H9 (cell line): ENCODE measurements at regions not wholly inside any gene's neighbourhood (a gene's known extent, or its start where the extent isn't known, plus 50 kb on each side); places are given as distances from the start of the nearest gene placed in this dataset.

ENCODE experiments used
- DNase-seq: peaks from one replicate; pipeline ENCODE4 v3.0.0-alpha.2; 2017
- H2AFZ ChIP-seq: one replicate; pipeline ENCODE4 v1.6.1; 2013; ENCODE audit warnings: mild to moderate bottlenecking, low read length, control low read depth, moderate library complexity
- H2AK5ac ChIP-seq: 2 replicates; pipeline ENCODE4 v1.6.1; 2013; ENCODE audit warnings: low read length, control low read depth, mixed read lengths; ENCODE audit not compliant: insufficient read length
- H2BK120ac ChIP-seq: one replicate; pipeline ENCODE4 v1.6.1; 2013; ENCODE audit warnings: low read depth, mild to moderate bottlenecking, low read length, control low read depth, inconsistent platforms; ENCODE audit not compliant: poor library complexity, severe bottlenecking
- H2BK12ac ChIP-seq: 2 replicates; pipeline ENCODE4 v1.6.1; 2013; ENCODE audit warnings: low read length, control low read depth, mixed read lengths, low read depth; ENCODE audit not compliant: insufficient read length
- H2BK15ac ChIP-seq: 2 replicates; pipeline ENCODE4 v1.6.1; 2013; ENCODE audit warnings: low read depth, low read length, control low read depth
- H2BK20ac ChIP-seq: one replicate; pipeline ENCODE4 v1.6.1; 2013; ENCODE audit warnings: low read depth, mild to moderate bottlenecking, low read length, control low read depth, inconsistent platforms; ENCODE audit not compliant: poor library complexity, severe bottlenecking
- H2BK5ac ChIP-seq: 2 replicates; pipeline ENCODE4 v1.6.1; 2013; ENCODE audit warnings: low read length, control low read depth, mixed read lengths; ENCODE audit not compliant: insufficient read length
- H3K14ac ChIP-seq: 2 replicates; pipeline ENCODE4 v1.6.1; 2013; ENCODE audit warnings: low read length, control low read depth; ENCODE audit not compliant: insufficient read depth
- H3K18ac ChIP-seq: 2 replicates; pipeline ENCODE4 v1.6.1; 2013; ENCODE audit warnings: low read depth, mild to moderate bottlenecking, mixed read lengths, low read length, control low read depth; ENCODE audit not compliant: insufficient read length
- H3K23ac ChIP-seq: 2 replicates; pipeline ENCODE4 v1.6.1; 2013; ENCODE audit warnings: low read length, control low read depth, mixed read lengths, low read depth; ENCODE audit not compliant: insufficient read length
- H3K23me2 ChIP-seq: 2 replicates; pipeline ENCODE4 v1.6.1; 2013; ENCODE audit warnings: low read depth, mild to moderate bottlenecking, mixed read lengths, low read length, control low read depth; ENCODE audit not compliant: insufficient read length, poor library complexity, severe bottlenecking
- H3K27ac ChIP-seq: 2 replicates; pipeline ENCODE4 v1.5.1; 2013; ENCODE audit warnings: low read length, control low read depth, mixed read lengths, low read depth; ENCODE audit not compliant: insufficient read length
- H3K27me3 ChIP-seq: 2 replicates; pipeline ENCODE4 v1.6.1; 2013; ENCODE audit warnings: low read length, control low read depth, inconsistent platforms; ENCODE audit not compliant: insufficient read depth
- H3K4ac ChIP-seq: 2 replicates; pipeline ENCODE4 v1.6.1; 2013; ENCODE audit warnings: low read depth, mild to moderate bottlenecking, control low read depth, inconsistent platforms, low read length, moderate library complexity
- H3K4me1 ChIP-seq: 2 replicates; pipeline ENCODE4 v1.6.1; 2013; ENCODE audit warnings: low read length, control low read depth, inconsistent platforms; ENCODE audit not compliant: insufficient read depth
- H3K4me2 ChIP-seq: 2 replicates; pipeline ENCODE4 v1.6.1; 2013; ENCODE audit warnings: low read length, control low read depth, mixed read lengths; ENCODE audit not compliant: insufficient read length, insufficient read depth
- H3K56ac ChIP-seq: 2 replicates; pipeline ENCODE4 v1.6.1; 2013; ENCODE audit warnings: low read depth, mild to moderate bottlenecking, mixed read lengths, low read length, control low read depth; ENCODE audit not compliant: insufficient read length
- H3K79me1 ChIP-seq: 2 replicates; pipeline ENCODE4 v1.6.1; 2013; ENCODE audit warnings: low read depth, mild to moderate bottlenecking, moderate library complexity, low read length, control low read depth, inconsistent platforms; ENCODE audit not compliant: insufficient read depth, poor library complexity, severe bottlenecking
- H3K79me2 ChIP-seq: 2 replicates; pipeline ENCODE4 v1.6.1; 2013; ENCODE audit warnings: low read length, control low read depth, inconsistent platforms; ENCODE audit not compliant: insufficient read depth
- H3K9ac ChIP-seq: 2 replicates; pipeline ENCODE4 v1.6.1; 2013; ENCODE audit warnings: low read length, control low read depth, mixed read lengths; ENCODE audit not compliant: insufficient read length; ENCODE audit errors: extremely low read depth
- H3K9me3 ChIP-seq: one replicate; pipeline ENCODE4 v1.6.1; 2013; ENCODE audit warnings: low read depth, low read length, inconsistent platforms; ENCODE audit not compliant: control insufficient read depth
- H3T11ph ChIP-seq: one replicate; pipeline ENCODE4 v1.6.1; 2013; ENCODE audit warnings: mild to moderate bottlenecking, low read length, control low read depth, inconsistent platforms
- H4K20me1 ChIP-seq: one replicate; pipeline ENCODE4 v1.6.1; 2013; ENCODE audit not compliant: control insufficient read depth, insufficient read length, insufficient read depth
- H4K5ac ChIP-seq: 2 replicates; pipeline ENCODE4 v1.6.1; 2013; ENCODE audit warnings: low read depth, mild to moderate bottlenecking, mixed read lengths, low read length, control low read depth; ENCODE audit not compliant: insufficient read length
- H4K8ac ChIP-seq: replicated peaks from 2 replicates; pipeline ENCODE4 v1.6.1; 2013; ENCODE audit warnings: low read length, control low read depth, mixed read lengths, low read depth; ENCODE audit not compliant: insufficient read length
- H4K91ac ChIP-seq: 2 replicates; pipeline ENCODE4 v1.6.1; 2013; ENCODE audit warnings: low read depth, mild to moderate bottlenecking, moderate library complexity, mixed read lengths, low read length, control low read depth; ENCODE audit not compliant: insufficient read length
- H3K27ac Mint-ChIP-seq, 3 experiments: 2 replicates in 2 of 3; 3 replicates in 1 of 3; pipeline ENCODE4 v1.8.0; 2020 to 2021; ENCODE audit warnings: mixed read lengths in 3 of 3, mild to moderate bottlenecking in 1 of 3, moderate library complexity in 1 of 3
- H3K27me3 Mint-ChIP-seq: 2 replicates; pipeline ENCODE4 v1.8.0; 2021; ENCODE audit warnings: low read depth, mild to moderate bottlenecking, moderate library complexity, mixed read lengths
- H3K36me3 Mint-ChIP-seq, 3 experiments: 2 replicates in 2 of 3; 3 replicates in 1 of 3; pipeline ENCODE4 v1.8.0; 2020 to 2021; ENCODE audit warnings: low read depth in 3 of 3, mixed read lengths in 3 of 3; ENCODE audit not compliant: insufficient read depth in 1 of 3
- H3K4me1 Mint-ChIP-seq, 2 experiments: 2 replicates each; pipeline ENCODE4 v1.8.0; 2020; ENCODE audit warnings: mixed read lengths in 2 of 2
- H3K4me3 Mint-ChIP-seq, 2 experiments: 2 replicates in 1 of 2; 3 replicates in 1 of 2; pipeline ENCODE4 v1.8.0; 2020 to 2021; ENCODE audit warnings: mild to moderate bottlenecking in 2 of 2, mixed read lengths in 2 of 2, moderate library complexity in 1 of 2
- H3K9me3 Mint-ChIP-seq, 2 experiments: 2 replicates in 1 of 2; 3 replicates in 1 of 2; pipeline ENCODE4 v1.8.0; 2020; ENCODE audit warnings: mild to moderate bottlenecking in 2 of 2, mixed read lengths in 2 of 2, moderate library complexity in 1 of 2
- WGBS: extraction: QIAGEN DNeasy Blood & Tissue Kit; methylation state at CpG from one replicate; pipeline ENCODE4 v1.1.7; 2013; ENCODE audit warnings: missing lambda C conversion rate, low lambda C conversion rate, mixed read lengths; ENCODE audit not compliant: insufficient read length; ENCODE audit errors: extremely low coverage; 5-methylcytosine and 5-hydroxymethylcytosine counted together
- TF ChIP-seq, protein P1 (sequence below): fragments of 200-600 bp; sonication (generic); conservative IDR thresholded peaks from 3 replicates; pipeline ENCODE4 v1.8.0; 2021; ENCODE audit warnings: antibody characterized with exemption, mild to moderate bottlenecking

DNA sequence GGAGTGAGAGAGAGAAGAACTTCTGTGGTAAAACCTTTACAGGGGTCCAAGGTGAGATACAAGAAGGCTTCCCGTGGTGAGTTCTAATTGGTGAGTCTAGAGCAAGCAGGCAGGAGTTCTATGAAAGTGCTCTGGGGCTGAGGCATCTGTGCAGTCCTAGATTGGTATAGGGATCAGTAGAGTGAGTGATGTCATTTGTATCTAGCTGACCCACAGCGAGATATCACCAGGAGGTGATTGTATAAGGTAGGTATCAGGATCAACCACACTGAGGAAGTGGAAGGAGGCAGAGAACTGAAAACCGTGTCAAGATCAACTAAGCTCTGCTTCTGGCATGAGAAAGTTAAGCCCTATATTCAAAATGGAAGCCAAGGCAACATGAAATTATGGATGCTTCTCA, 1648.9 kb upstream of the TMEFF2 start:
- Histone ChIP-seq H3K23me2 (no peaks in the 10 kb centered on the region), H2BK15ac (no peak overlapping the region), H3K14ac (no peak overlapping the region), H2BK120ac (no peak overlapping the region), H3K79me1 (no peaks in the 10 kb centered on the region), H4K5ac (no peak overlapping the region), H4K91ac (no peak overlapping the region), H3T11ph (no peak overlapping the region), H2BK5ac (no peak overlapping the region), H3K79me2 (no peaks in the 10 kb centered on the region), H3K56ac (no peak overlapping the region), H2BK20ac (no peak overlapping the region), H4K20me1 (no peaks in the 10 kb centered on the region), H3K23ac (no peak overlapping the region), H3K9ac (no peak overlapping the region), H2AFZ (no peak overlapping the region), H3K18ac (no peak overlapping the region), H3K4ac (no peak overlapping the region), H3K4me2 (no peak overlapping the region), H4K8ac (no peak overlapping the region), H2AK5ac (no peak overlapping the region), H3K4me1 (no peaks in the 10 kb centered on the region), H3K9me3 (no peaks in the 10 kb centered on the region), H3K27ac (no peak overlapping the region), H3K27me3 (no peaks in the 10 kb centered on the region), H2BK12ac (no peak overlapping the region)
- TF ChIP-seq, protein P1, sequence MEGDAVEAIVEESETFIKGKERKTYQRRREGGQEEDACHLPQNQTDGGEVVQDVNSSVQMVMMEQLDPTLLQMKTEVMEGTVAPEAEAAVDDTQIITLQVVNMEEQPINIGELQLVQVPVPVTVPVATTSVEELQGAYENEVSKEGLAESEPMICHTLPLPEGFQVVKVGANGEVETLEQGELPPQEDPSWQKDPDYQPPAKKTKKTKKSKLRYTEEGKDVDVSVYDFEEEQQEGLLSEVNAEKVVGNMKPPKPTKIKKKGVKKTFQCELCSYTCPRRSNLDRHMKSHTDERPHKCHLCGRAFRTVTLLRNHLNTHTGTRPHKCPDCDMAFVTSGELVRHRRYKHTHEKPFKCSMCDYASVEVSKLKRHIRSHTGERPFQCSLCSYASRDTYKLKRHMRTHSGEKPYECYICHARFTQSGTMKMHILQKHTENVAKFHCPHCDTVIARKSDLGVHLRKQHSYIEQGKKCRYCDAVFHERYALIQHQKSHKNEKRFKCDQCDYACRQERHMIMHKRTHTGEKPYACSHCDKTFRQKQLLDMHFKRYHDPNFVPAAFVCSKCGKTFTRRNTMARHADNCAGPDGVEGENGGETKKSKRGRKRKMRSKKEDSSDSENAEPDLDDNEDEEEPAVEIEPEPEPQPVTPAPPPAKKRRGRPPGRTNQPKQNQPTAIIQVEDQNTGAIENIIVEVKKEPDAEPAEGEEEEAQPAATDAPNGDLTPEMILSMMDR, result no peak
- H3K4me3 Mint-ChIP-seq, result no peak overlapping the region
- H3K36me3 Mint-ChIP-seq, result no peaks in the 10 kb centered on the region
- H3K9me3 Mint-ChIP-seq, result no peaks in the 10 kb centered on the region
- no peak overlapping the region for H3K27ac Mint-ChIP-seq
- H3K27me3 Mint-ChIP-seq, result no peaks in the 10 kb centered on the region
- no peaks in the 10 kb centered on the region for H3K4me1 Mint-ChIP-seq
- WGBS, result no CpG with 5 or more reads among the region's 3 CpGs
- no peak for DNase-seq
